ENCODE measurements at regions not wholly inside any gene's neighbourhood (a gene's known extent, or its start where the extent isn't known, plus 50 kb on each side); places are given as distances from the start of the nearest gene placed in this dataset.

GRCh38 chrX:146481735-146482134 is 327.8 kb upstream of the CXorf51B start (continued):
- TF ChIP-seq ZBTB48 (tag by site-specific recombination; IDR thresholded peaks at IDR 0.05): no peak
